ENCODE measurements at regions not wholly inside any gene's neighbourhood (a gene's known extent, or its start where the extent isn't known, plus 50 kb on each side); places are given as distances from the start of the nearest gene placed in this dataset.

DNA sequence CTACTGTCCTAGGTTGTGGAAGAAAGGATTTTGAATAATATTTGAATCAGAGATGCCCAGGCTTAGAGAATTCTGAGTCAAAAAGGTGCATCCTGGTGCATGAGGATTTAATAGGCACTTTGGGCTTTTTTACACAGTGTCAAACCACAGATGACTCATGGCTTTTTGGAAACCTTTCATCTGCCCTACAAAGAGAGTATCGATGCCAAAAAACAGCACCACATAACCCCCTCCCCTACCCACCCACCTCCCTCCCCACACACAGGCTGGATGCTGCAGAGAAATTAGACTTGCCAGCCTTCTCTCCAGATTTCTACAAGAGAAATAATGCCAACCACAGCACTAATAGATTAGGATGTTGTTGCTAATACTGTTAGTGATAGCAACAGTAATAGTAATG is 779.3 kb downstream of the NLGN4X start:
- no CpG with 5 or more reads among the region's 1 CpG for WGBS, 2 experiments (ENCODE audit: extremely low coverage in 2 of 2, insufficient read length in 1 of 2)
- Histone ChIP-seq H2BK15ac (ENCODE audit: low read depth, low read length) (no peak overlapping the region), H4K8ac (ENCODE audit: low read depth in 2 of 2, low read length in 2 of 2) (no peak overlapping the region), H2BK20ac (ENCODE audit: low read depth, low read length) (no peak overlapping the region), H4K91ac (ENCODE audit: insufficient read depth, low read depth, low read length) (no peak overlapping the region), H3K56ac (ENCODE audit: extremely low read depth, insufficient read depth, low read length) (no peak overlapping the region), H3K27ac (ENCODE audit: insufficient read depth, low read length) (no peak overlapping the region), H2AK9ac (replicated peaks; ENCODE audit: low read depth, low read length, poor library complexity) (no peak overlapping the region), H3K79me1 (ENCODE audit: low read depth in 1 of 2, low read length in 2 of 2) (no peaks in the 10 kb centered on the region), H3K23ac (ENCODE audit: low read depth, low read length) (no peak overlapping the region), H2AFZ (replicated peaks; ENCODE audit: low read length, poor library complexity) (no peak overlapping the region), H3K9me3 (ENCODE audit: control insufficient read depth, insufficient read depth, low read length) (peaks cover 6% of the 10 kb centered on the region; the same call in 1 of the 2 replicates), H3K4me3 (ENCODE audit: insufficient read depth, low read depth, low read length) (no peak overlapping the region), H3K4ac (ENCODE audit: low read depth, low read length) (no peak overlapping the region), H3K36me3 (ENCODE audit: control insufficient read depth, insufficient read depth, low read length) (no peaks in the 10 kb centered on the region), H3K9ac (ENCODE audit: low read depth, low read length) (no peak overlapping the region), H3K27me3 (ENCODE audit: control insufficient read depth, insufficient read depth, low read length) (no peaks in the 10 kb centered on the region), H3K14ac (replicated peaks; ENCODE audit: low read depth, low read length) (no peak overlapping the region), H3K4me1 (ENCODE audit: control insufficient read depth, insufficient read depth, low read length) (no peaks in the 10 kb centered on the region), H4K20me1 (ENCODE audit: insufficient read depth, low read length) (no peaks in the 10 kb centered on the region), H3K18ac (ENCODE audit: low read depth, low read length) (no peak overlapping the region), H2BK120ac (ENCODE audit: low read depth, low read length) (no peak overlapping the region), H3K9me1 (ENCODE audit: insufficient read depth, low read length) (no peaks in the 10 kb centered on the region), H3K4me2 (ENCODE audit: low read depth, low read length) (no peak overlapping the region), H4K5ac (ENCODE audit: low read depth, low read length) (no peak overlapping the region), H2AK5ac (ENCODE audit: low read depth, low read length) (no peak overlapping the region), H2BK5ac (ENCODE audit: low read depth, low read length, poor library complexity, severe bottlenecking) (no peak overlapping the region)
- dilution Hi-C loops (cut with HindIII; ENCODE audit: low sequenced_read_pairs, unreplicated experiment) = no loop called here
- BruUV-seq (replicated peaks) = no TSS peak
- in situ Hi-C loops (cut with MboI; ENCODE audit: low sequenced_read_pairs) = no loop called here
- CTCF ChIA-PET = no interaction called here
- POLR2A ChIA-PET (ENCODE audit: unreplicated experiment) = no interaction called here
- no peak for TF ChIP-seq MXI1 (IDR thresholded peaks at IDR 0.05; ENCODE audit: borderline replicate concordance, low read depth, low read length)
- DNase-seq (no peak), ATAC-seq (ENCODE audit: low read depth) (no peak)
- intact Hi-C loops (cut with micrococcal nuclease) = no loop called here

All from IMR-90 (cell line).